H1 (cell line): ENCODE measurements at regions not wholly inside any gene's neighbourhood (a gene's known extent, or its start where the extent isn't known, plus 50 kb on each side); places are given as distances from the start of the nearest gene placed in this dataset.

ENCODE experiments used
- CTCF ChIA-PET: fragments of 300-600 bp; sonication (Branson Sonifier 250); formaldehyde crosslinking; loops from one replicate; lab custom pipeline; 2021; ENCODE audit not compliant: partially characterized antibody; lab: Charles Lee
- POLR2A ChIA-PET: fragments of 300-600 bp; sonication (Branson Sonifier 250); formaldehyde crosslinking; loops from one replicate; lab custom pipeline; 2021; ENCODE audit warnings: inconsistent platforms; ENCODE audit not compliant: partially characterized antibody; lab: Charles Lee
- DNase-seq, 2 experiments: peaks; one replicate each; pipeline versions ENCODE4 v3.0.0 to v3.0.0-alpha.2; 2010 to 2022; ENCODE audit warnings: low spot score in 2 of 2, low read depth in 1 of 2, mixed read lengths in 1 of 2
- FAIRE-seq: peaks from 2 replicates; lab custom pipeline; 2011; peaks lifted over from hg19 to GRCh38; lab: Jason Lieb, UNC
- H2AFZ ChIP-seq: 2 replicates; pipeline ENCODE4 v1.8.1; 2012; ENCODE audit warnings: low read length, inconsistent platforms
- H2AK5ac ChIP-seq: 2 replicates; pipeline ENCODE4 v1.6.1; 2013; ENCODE audit warnings: low read depth, low read length
- H2BK120ac ChIP-seq: replicated peaks from 2 replicates; pipeline ENCODE3; 2013; ENCODE audit warnings: low read depth, low read length, inconsistent platforms
- H2BK12ac ChIP-seq: 2 replicates; pipeline ENCODE4 v1.6.1; 2013; ENCODE audit warnings: low read depth, low read length
- H2BK15ac ChIP-seq: 2 replicates; pipeline ENCODE4 v1.6.1; 2013; ENCODE audit warnings: low read length
- H2BK20ac ChIP-seq: 2 replicates; pipeline ENCODE4 v1.6.1; 2013; ENCODE audit warnings: low read length
- H2BK5ac ChIP-seq: 2 replicates; pipeline ENCODE4 v1.6.1; 2013; ENCODE audit warnings: low read depth, low read length
- H3K14ac ChIP-seq: 2 replicates; pipeline ENCODE4 v1.6.1; 2013; ENCODE audit warnings: inconsistent platforms; ENCODE audit not compliant: insufficient read length
- H3K18ac ChIP-seq: 2 replicates; pipeline ENCODE4 v1.6.1; 2013; ENCODE audit warnings: low read length; ENCODE audit errors: extremely low read depth
- H3K23ac ChIP-seq: 2 replicates; pipeline ENCODE4 v1.6.1; 2013; ENCODE audit warnings: inconsistent platforms; ENCODE audit not compliant: insufficient read length
- H3K23me2 ChIP-seq: 2 replicates; pipeline ENCODE4 v1.6.1; 2013; ENCODE audit warnings: low read depth, low read length
- H3K27ac ChIP-seq: 2 replicates; pipeline ENCODE4 v1.6.1; 2011; ENCODE audit warnings: low read depth, low read length, inconsistent platforms
- H3K27me3 ChIP-seq, 4 experiments: replicated peaks in 1 of 4; 1 replicate in 1 of 4; 2 replicates in 3 of 4; pipeline versions ENCODE4 v1.6.1 to v1.8.1; 2011 to 2013; ENCODE audit warnings: low read length in 3 of 4, mild to moderate bottlenecking in 3 of 4, inconsistent platforms in 2 of 4, mixed read lengths in 2 of 4, moderate library complexity in 1 of 4; ENCODE audit not compliant: control insufficient read depth in 3 of 4, insufficient read depth in 3 of 4; ENCODE audit errors: extremely low read depth in 1 of 4
- H3K36me3 ChIP-seq, 4 experiments: 2 replicates each; pipeline versions ENCODE4 v1.6.1 to v1.8.1; 2011 to 2013; ENCODE audit warnings: mild to moderate bottlenecking in 4 of 4, low read length in 3 of 4, moderate library complexity in 2 of 4, control low read depth in 1 of 4, inconsistent platforms in 1 of 4; ENCODE audit not compliant: insufficient read depth in 4 of 4, control insufficient read depth in 2 of 4
- H3K4ac ChIP-seq: replicated peaks from 2 replicates; pipeline ENCODE3; 2013; ENCODE audit warnings: low read length, low read depth, mixed read lengths, inconsistent platforms; ENCODE audit not compliant: insufficient read length
- H3K4me1 ChIP-seq, 4 experiments: replicated peaks in 1 of 4; 1 replicate in 1 of 4; 2 replicates in 3 of 4; pipeline versions ENCODE4 v1.6.1 to v1.8.1; 2011 to 2013; ENCODE audit warnings: low read length in 3 of 4, inconsistent platforms in 2 of 4, mixed read lengths in 1 of 4; ENCODE audit not compliant: insufficient read depth in 4 of 4, control insufficient read depth in 3 of 4
- H3K4me2 ChIP-seq, 2 experiments: 2 replicates each; pipeline versions ENCODE4 v1.6.1 to v1.8.1; 2011 to 2013; ENCODE audit warnings: low read depth in 2 of 2, low read length in 2 of 2, control low read depth in 1 of 2, inconsistent platforms in 1 of 2, mild to moderate bottlenecking in 1 of 2; ENCODE audit not compliant: insufficient read depth in 1 of 2
- H3K4me3 ChIP-seq, 4 experiments: fragments of 200-600, 300-600 bp in 1 of 4; sonication (generic), shearing (Covaris generic), sonication (Bioruptor Twin) in 1 of 4; 2 replicates each; pipeline versions ENCODE4 v1.5.1 to v1.8.1; 2011 to 2016; ENCODE audit warnings: low read length in 4 of 4, low read depth in 3 of 4, control low read depth in 2 of 4, inconsistent platforms in 2 of 4, mild to moderate bottlenecking in 2 of 4, mixed read lengths in 1 of 4, moderate library complexity in 1 of 4; ENCODE audit not compliant: insufficient read depth in 2 of 4; ENCODE audit errors: extremely low read depth in 1 of 4
- H3K56ac ChIP-seq: replicated peaks from 2 replicates; pipeline ENCODE3; 2013; ENCODE audit warnings: low read depth, mild to moderate bottlenecking, mixed read lengths, low read length, inconsistent platforms; ENCODE audit not compliant: insufficient read length
- H3K79me1 ChIP-seq: 2 replicates; pipeline ENCODE4 v1.6.1; 2013; ENCODE audit warnings: low read depth, low read length, control low read depth
- H3K79me2 ChIP-seq, 2 experiments: 2 replicates each; pipeline versions ENCODE4 v1.6.1 to v1.8.1; 2012 to 2013; ENCODE audit warnings: low read length in 2 of 2, mild to moderate bottlenecking in 2 of 2, inconsistent platforms in 1 of 2; ENCODE audit not compliant: insufficient read depth in 2 of 2, control insufficient read depth in 1 of 2
- H3K9ac ChIP-seq, 4 experiments: replicated peaks in 1 of 4; 1 replicate in 1 of 4; 2 replicates in 3 of 4; pipeline versions ENCODE4 v1.6.1 to v1.8.1; 2011 to 2013; ENCODE audit warnings: low read depth in 3 of 4, low read length in 3 of 4, control low read depth in 2 of 4, mild to moderate bottlenecking in 2 of 4, moderate library complexity in 2 of 4, inconsistent platforms in 1 of 4; ENCODE audit errors: extremely low read depth in 1 of 4
- H3K9me3 ChIP-seq, 2 experiments: 2 replicates each; pipeline versions ENCODE4 v1.6.1 to v1.8.1; 2012 to 2013; ENCODE audit warnings: mild to moderate bottlenecking in 2 of 2, moderate library complexity in 2 of 2, control low read depth in 1 of 2, inconsistent platforms in 1 of 2, low read depth in 1 of 2, low read length in 1 of 2, mixed read lengths in 1 of 2; ENCODE audit not compliant: insufficient read depth in 2 of 2
- H4K20me1 ChIP-seq, 2 experiments: replicated peaks in 1 of 2; 2 replicates each; pipeline versions ENCODE3 to v1.8.1; 2011 to 2013; ENCODE audit warnings: inconsistent platforms in 2 of 2, low read length in 2 of 2, mild to moderate bottlenecking in 1 of 2; ENCODE audit not compliant: insufficient read depth in 2 of 2, control insufficient read depth in 1 of 2
- H4K5ac ChIP-seq: 2 replicates; pipeline ENCODE4 v1.6.1; 2013; ENCODE audit warnings: low read length, low read depth, mixed read lengths, inconsistent platforms; ENCODE audit not compliant: insufficient read length
- H4K8ac ChIP-seq: 2 replicates; pipeline ENCODE4 v1.8.0; 2013; ENCODE audit warnings: mild to moderate bottlenecking, moderate library complexity, low read length, inconsistent platforms; ENCODE audit not compliant: insufficient read depth; ENCODE audit errors: extremely low read depth
- H4K91ac ChIP-seq: replicated peaks from 2 replicates; pipeline ENCODE3; 2013; ENCODE audit warnings: low read length, mixed read lengths, inconsistent platforms; ENCODE audit not compliant: insufficient read length
- ATF2 ChIP-seq: IDR thresholded peaks from 2 replicates; pipeline ENCODE4 v1.6.1; 2012; ENCODE audit warnings: low read length, inconsistent platforms
- CBX8 ChIP-seq: fragments of 300-800, 300-1000 bp; sonication (generic); IDR thresholded peaks from 2 replicates; pipeline ENCODE4 v1.7.1; 2016; ENCODE audit warnings: low read depth, low read length, borderline replicate concordance
- CHD1 ChIP-seq: IDR thresholded peaks from 2 replicates; pipeline ENCODE4 v1.6.1; 2012; ENCODE audit warnings: low read depth, low read length, improper control_type of control experiment
- EP300 ChIP-seq, 2 experiments: IDR thresholded peaks; 1 replicate in 1 of 2; 2 replicates in 1 of 2; pipeline ENCODE4 v1.6.1; 2011 to 2012; ENCODE audit warnings: low read depth in 2 of 2, low read length in 2 of 2, mild to moderate bottlenecking in 2 of 2, borderline replicate concordance in 1 of 2, inconsistent platforms in 1 of 2, moderate library complexity in 1 of 2
- RBBP5 ChIP-seq: IDR thresholded peaks from 2 replicates; pipeline ENCODE4 v1.7.1; 2012; ENCODE audit warnings: low read depth, mild to moderate bottlenecking, inconsistent platforms, low read length, moderate library complexity, borderline replicate concordance
- RFX5 ChIP-seq: IDR thresholded peaks from 2 replicates; pipeline ENCODE4 v1.6.1; 2011; ENCODE audit warnings: low read depth, low read length, improper control_type of control experiment, borderline replicate concordance
- SIRT6 ChIP-seq: IDR thresholded peaks from one replicate; pipeline ENCODE4 v1.7.1; 2012; ENCODE audit warnings: low read length, inconsistent platforms
- SP1 ChIP-seq: IDR thresholded peaks from 2 replicates; pipeline ENCODE4 v1.6.1; 2011; ENCODE audit warnings: low read depth, low read length
- SP2 ChIP-seq: IDR thresholded peaks from 2 replicates; pipeline ENCODE4 v1.6.1; 2012; ENCODE audit warnings: mild to moderate bottlenecking, low read length, inconsistent platforms
- SRF ChIP-seq: IDR thresholded peaks from 2 replicates; pipeline ENCODE4 v1.6.1; 2011; ENCODE audit warnings: mild to moderate bottlenecking, low read depth, low read length, moderate library complexity
- TBP ChIP-seq: IDR thresholded peaks from 2 replicates; pipeline ENCODE4 v1.6.1; 2011; ENCODE audit warnings: low read depth, low read length, improper control_type of control experiment
- USF2 ChIP-seq: IDR thresholded peaks from 2 replicates; pipeline ENCODE4 v1.6.1; 2011; ENCODE audit warnings: low read length, improper control_type of control experiment
- WGBS, 2 experiments: shearing (Covaris generic) in 1 of 2; methylation state at CpG; one replicate each; pipeline versions ENCODE4 v1.1.6 to v1.1.7; 2013 to 2015; ENCODE audit warnings: low lambda C conversion rate in 2 of 2, mixed read lengths in 2 of 2, inconsistent platforms in 1 of 2, low coverage in 1 of 2, missing lambda C conversion rate in 1 of 2; ENCODE audit not compliant: insufficient replicate concordance in 2 of 2, insufficient coverage in 1 of 2, insufficient read length in 1 of 2; ENCODE audit errors: extremely low coverage in 1 of 2, missing lambda C conversion rate in 1 of 2; 5-methylcytosine and 5-hydroxymethylcytosine counted together

DNA sequence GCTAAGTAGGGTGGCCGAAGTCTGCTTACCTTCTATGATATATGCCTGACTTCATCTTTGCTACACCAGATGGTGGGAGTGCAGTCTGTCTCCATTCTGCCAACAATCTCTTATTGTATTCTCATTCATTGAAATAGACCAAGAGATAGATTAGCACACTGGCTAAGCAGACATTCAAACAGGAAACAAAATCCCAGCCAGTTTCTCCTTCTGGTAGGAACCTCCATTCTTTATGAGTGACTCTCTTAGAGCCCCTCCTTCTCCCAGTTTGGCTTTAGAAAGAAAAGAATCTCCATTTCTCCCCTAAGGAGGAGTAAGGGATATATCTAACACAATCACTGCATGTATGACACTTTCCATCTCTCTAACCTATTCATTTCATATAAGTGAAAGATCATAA is 118.9 kb upstream of the COL5A2 start:
- no peak for DNase-seq
- H3K27ac ChIP-seq = no peak overlapping the region
- H3K27me3 ChIP-seq = no peaks in the 10 kb centered on the region
- 83% methylated on average over 1 of the region's 1 CpG; no CpG with 5 or more reads in 1 of the 2 experiments for WGBS, 2 experiments
- no peak overlapping the region for H2BK20ac ChIP-seq
- H2BK120ac ChIP-seq = no peak overlapping the region
- H3K4me1 ChIP-seq = no peaks in the 10 kb centered on the region
- no peak overlapping the region for H3K4me2 ChIP-seq
- H4K8ac ChIP-seq = no peak overlapping the region
- no peaks in the 10 kb centered on the region for H3K9me3 ChIP-seq
- H2AFZ ChIP-seq = no peak overlapping the region
- H3K23ac ChIP-seq = no peak overlapping the region
- CTCF ChIA-PET = interaction anchor here (1.1 kb wide), 1 partner anchor 11 kb away, joined by 4 read pairs; no protein-coding TSS in a partner anchor
- no peak overlapping the region for H4K91ac ChIP-seq
- no peak overlapping the region for H3K9ac ChIP-seq
- no peak overlapping the region for H3K14ac ChIP-seq
- no peak overlapping the region for H3K56ac ChIP-seq
- no peaks in the 10 kb centered on the region for H3K79me1 ChIP-seq
- H2AK5ac ChIP-seq = no peak overlapping the region
- no peak overlapping the region for H3K18ac ChIP-seq
- no peak overlapping the region for H2BK12ac ChIP-seq
- no peak overlapping the region for H3K4ac ChIP-seq
- H3K36me3 ChIP-seq = no peaks in the 10 kb centered on the region
- H3K79me2 ChIP-seq = no peaks in the 10 kb centered on the region
- FAIRE-seq = no peak
- H3K4me3 ChIP-seq = no peak overlapping the region
- H2BK15ac ChIP-seq = no peak overlapping the region
- H4K5ac ChIP-seq = no peak overlapping the region
- POLR2A ChIA-PET = no interaction called here
- H4K20me1 ChIP-seq = no peaks in the 10 kb centered on the region
- H2BK5ac ChIP-seq = no peak overlapping the region
- H3K23me2 ChIP-seq = no peaks in the 10 kb centered on the region
- TF ChIP-seq USF2 (no peak), TBP (no peak), CHD1 (no peak), EP300 (IDR thresholded peaks at IDR 0.05; ENCODE audit: borderline replicate concordance in 1 of 2, low read depth in 2 of 2, low read length in 2 of 2) (no peak), RFX5 (no peak), ATF2 (no peak), CBX8 (no peak), SRF (no peak), SP1 (no peak), RBBP5 (no peak), SIRT6 (no peak), SP2 (no peak)
